Astrocyte (in vitro differentiated cells and primary cell): ENCODE measurements at regions not wholly inside any gene's neighbourhood (a gene's known extent, or its start where the extent isn't known, plus 50 kb on each side); places are given as distances from the start of the nearest gene placed in this dataset.

Source experiments
- DNase-seq: peaks from one replicate; pipeline ENCODE4 v3.0.0-alpha.2; 2010; ENCODE audit warnings: low read depth
- FAIRE-seq: peaks from 2 replicates; lab custom pipeline; 2011; peaks lifted over from hg19 to GRCh38; lab: Jason Lieb, UNC
- H2AFZ ChIP-seq: 2 replicates; pipeline ENCODE4 v1.6.0; 2012; ENCODE audit warnings: low read depth, low read length, inconsistent platforms
- H3K27ac ChIP-seq: 2 replicates; pipeline ENCODE4 v1.5.1; 2011; ENCODE audit warnings: low read depth, low read length, inconsistent platforms
- H3K27me3 ChIP-seq: 2 replicates; pipeline ENCODE4 v1.6.0; 2011; ENCODE audit warnings: low read length, inconsistent platforms; ENCODE audit not compliant: insufficient read depth
- H3K36me3 ChIP-seq: 2 replicates; pipeline ENCODE4 v1.5.1; 2011; ENCODE audit warnings: low read length, inconsistent platforms; ENCODE audit not compliant: insufficient read depth
- H3K4me1 ChIP-seq: 2 replicates; pipeline ENCODE4 v1.5.1; 2011; ENCODE audit warnings: low read length, inconsistent platforms; ENCODE audit not compliant: insufficient read depth
- H3K4me2 ChIP-seq: 2 replicates; pipeline ENCODE4 v1.6.0; 2012; ENCODE audit warnings: low read length, inconsistent platforms
- H3K4me3 ChIP-seq: 2 replicates; pipeline ENCODE4 v1.5.1; 2011; ENCODE audit warnings: low read depth, mild to moderate bottlenecking, low read length, inconsistent platforms; ENCODE audit not compliant: insufficient read depth
- H3K79me2 ChIP-seq: 2 replicates; pipeline ENCODE4 v1.6.0; 2012; ENCODE audit warnings: mild to moderate bottlenecking, low read length, inconsistent platforms; ENCODE audit not compliant: insufficient read depth
- H3K9ac ChIP-seq: 2 replicates; pipeline ENCODE4 v1.6.0; 2012; ENCODE audit warnings: mild to moderate bottlenecking, low read length, inconsistent platforms
- H3K9me3 ChIP-seq: 2 replicates; pipeline ENCODE4 v1.5.1; 2012; ENCODE audit warnings: low read depth, mild to moderate bottlenecking, low read length, inconsistent platforms; ENCODE audit not compliant: insufficient read depth
- H4K20me1 ChIP-seq: 2 replicates; pipeline ENCODE4 v1.6.0; 2012; ENCODE audit warnings: low read length, inconsistent platforms; ENCODE audit not compliant: insufficient read depth
- H3K27ac Mint-ChIP-seq: one replicate; pipeline ENCODE4 v1.8.0; 2021; ENCODE audit warnings: mild to moderate bottlenecking, mixed read lengths; ENCODE audit not compliant: unreplicated experiment
- H3K27me3 Mint-ChIP-seq: one replicate; pipeline ENCODE4 v1.8.0; 2021; ENCODE audit warnings: low read depth, mixed read lengths; ENCODE audit not compliant: unreplicated experiment
- H3K36me3 Mint-ChIP-seq: one replicate; pipeline ENCODE4 v1.8.0; 2021; ENCODE audit warnings: low read depth, mixed read lengths; ENCODE audit not compliant: unreplicated experiment
- H3K4me1 Mint-ChIP-seq: one replicate; pipeline ENCODE4 v1.8.0; 2021; ENCODE audit warnings: low read depth, mixed read lengths; ENCODE audit not compliant: unreplicated experiment
- H3K4me3 Mint-ChIP-seq: one replicate; pipeline ENCODE4 v1.8.0; 2021; ENCODE audit warnings: mild to moderate bottlenecking, moderate library complexity, mixed read lengths; ENCODE audit not compliant: unreplicated experiment
- H3K9me3 Mint-ChIP-seq: one replicate; pipeline ENCODE4 v1.8.0; 2021; ENCODE audit warnings: mild to moderate bottlenecking, mixed read lengths; ENCODE audit not compliant: unreplicated experiment
- EZH2 ChIP-seq: IDR thresholded peaks from 2 replicates; pipeline ENCODE4 v1.6.1; 2012; ENCODE audit warnings: mild to moderate bottlenecking, low read length, inconsistent platforms; ENCODE audit not compliant: insufficient read depth
- TF ChIP-seq, protein P1 (sequence below): IDR thresholded peaks from 2 replicates; pipeline ENCODE4 v1.5.1; 2011; ENCODE audit warnings: low read depth, mild to moderate bottlenecking, inconsistent platforms, low read length, moderate library complexity; ENCODE audit not compliant: insufficient read depth

DNA sequence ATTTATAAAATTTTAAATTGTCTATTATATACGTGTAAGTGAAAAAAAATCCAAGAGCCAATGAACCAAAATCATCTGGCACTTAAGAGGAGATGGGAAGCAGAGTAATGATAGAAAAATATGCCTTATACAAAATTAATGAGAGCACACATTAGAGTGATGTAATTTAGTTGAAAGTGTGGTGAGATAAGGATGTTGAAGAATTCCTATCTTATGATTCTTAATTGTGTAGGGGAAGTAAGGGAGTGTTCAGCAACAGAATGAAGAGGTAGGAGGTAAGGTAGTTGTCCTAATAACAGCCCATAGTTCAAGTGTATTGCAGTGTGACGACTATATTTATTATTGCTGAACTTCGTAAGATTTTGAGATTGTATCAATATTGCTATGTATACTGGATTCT lies 843.4 kb upstream of the FLRT2 start:
- Histone ChIP-seq H3K9ac (no peak overlapping the region), H3K4me2 (no peak overlapping the region), H4K20me1 (no peaks in the 10 kb centered on the region), H3K27me3 (no peaks in the 10 kb centered on the region), H3K79me2 (no peaks in the 10 kb centered on the region), H3K4me1 (no peaks in the 10 kb centered on the region), H3K27ac (no peak overlapping the region), H3K9me3 (no peaks in the 10 kb centered on the region), H3K36me3 (no peaks in the 10 kb centered on the region), H2AFZ (no peak overlapping the region), H3K4me3 (no peak overlapping the region)
- H3K36me3 Mint-ChIP-seq, result no peaks in the 10 kb centered on the region
- peaks cover 4% of the 10 kb centered on the region for H3K4me1 Mint-ChIP-seq
- H3K27ac Mint-ChIP-seq, result no peak overlapping the region
- no peak overlapping the region for H3K4me3 Mint-ChIP-seq
- FAIRE-seq (no peak), DNase-seq (no peak)
- TF ChIP-seq, protein P1, sequence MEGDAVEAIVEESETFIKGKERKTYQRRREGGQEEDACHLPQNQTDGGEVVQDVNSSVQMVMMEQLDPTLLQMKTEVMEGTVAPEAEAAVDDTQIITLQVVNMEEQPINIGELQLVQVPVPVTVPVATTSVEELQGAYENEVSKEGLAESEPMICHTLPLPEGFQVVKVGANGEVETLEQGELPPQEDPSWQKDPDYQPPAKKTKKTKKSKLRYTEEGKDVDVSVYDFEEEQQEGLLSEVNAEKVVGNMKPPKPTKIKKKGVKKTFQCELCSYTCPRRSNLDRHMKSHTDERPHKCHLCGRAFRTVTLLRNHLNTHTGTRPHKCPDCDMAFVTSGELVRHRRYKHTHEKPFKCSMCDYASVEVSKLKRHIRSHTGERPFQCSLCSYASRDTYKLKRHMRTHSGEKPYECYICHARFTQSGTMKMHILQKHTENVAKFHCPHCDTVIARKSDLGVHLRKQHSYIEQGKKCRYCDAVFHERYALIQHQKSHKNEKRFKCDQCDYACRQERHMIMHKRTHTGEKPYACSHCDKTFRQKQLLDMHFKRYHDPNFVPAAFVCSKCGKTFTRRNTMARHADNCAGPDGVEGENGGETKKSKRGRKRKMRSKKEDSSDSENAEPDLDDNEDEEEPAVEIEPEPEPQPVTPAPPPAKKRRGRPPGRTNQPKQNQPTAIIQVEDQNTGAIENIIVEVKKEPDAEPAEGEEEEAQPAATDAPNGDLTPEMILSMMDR, result no peak
- no peak for TF ChIP-seq EZH2
- no peaks in the 10 kb centered on the region for H3K9me3 Mint-ChIP-seq
- peaks cover 2% of the 10 kb centered on the region for H3K27me3 Mint-ChIP-seq

DNA sequence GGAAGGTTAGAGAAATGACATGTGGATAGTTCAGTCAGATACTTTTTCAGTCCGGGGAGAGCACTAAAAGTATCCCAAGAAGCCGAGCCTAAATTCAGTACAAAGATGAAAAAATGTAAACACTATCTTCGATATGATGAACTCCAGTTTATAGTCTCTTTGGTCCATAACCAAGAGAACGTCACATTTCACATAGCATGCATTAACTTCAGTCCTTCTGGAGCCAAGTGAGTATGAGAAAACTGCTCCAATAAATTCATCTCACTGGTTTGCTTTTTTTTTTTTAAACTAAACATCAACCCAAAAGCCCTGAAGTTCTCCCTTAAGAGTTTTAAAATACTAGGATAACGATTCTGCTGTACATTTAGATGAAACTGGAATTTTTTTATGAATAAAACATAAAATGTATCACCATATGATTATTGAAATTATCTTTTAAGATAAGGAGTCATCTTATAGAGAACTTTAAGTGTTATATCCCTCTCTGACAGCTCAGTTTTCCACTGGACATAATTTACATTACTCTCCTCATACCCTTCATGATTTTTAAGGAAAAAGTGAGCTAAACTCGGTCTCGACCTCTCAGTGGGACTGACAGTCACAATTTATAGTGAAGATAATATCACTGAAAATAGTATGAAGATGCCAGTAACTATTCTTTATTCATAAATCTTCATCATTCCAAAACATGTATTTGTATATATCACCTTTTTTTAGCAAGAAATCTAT lies 841.5 kb upstream of the FLRT2 start:
- FAIRE-seq (no peak), DNase-seq (no peak)
- no peak for TF ChIP-seq EZH2
- TF ChIP-seq, protein P1, result no peak
- no peaks in the 10 kb centered on the region for H3K36me3 ChIP-seq
- H3K4me1 ChIP-seq, result no peaks in the 10 kb centered on the region
- H3K27me3 ChIP-seq, result no peaks in the 10 kb centered on the region
- no peak overlapping the region for H3K27ac Mint-ChIP-seq
- no peak overlapping the region for H3K9ac ChIP-seq
- peaks cover 4% of the 10 kb centered on the region for H3K4me1 Mint-ChIP-seq
- H3K27ac ChIP-seq, result no peak overlapping the region
- H3K79me2 ChIP-seq, result no peaks in the 10 kb centered on the region
- H3K36me3 Mint-ChIP-seq, result no peaks in the 10 kb centered on the region
- no peaks in the 10 kb centered on the region for H3K9me3 ChIP-seq
- H3K27me3 Mint-ChIP-seq, result peaks cover 2% of the 10 kb centered on the region
- H4K20me1 ChIP-seq, result no peaks in the 10 kb centered on the region
- no peak overlapping the region for H3K4me2 ChIP-seq
- H3K4me3 Mint-ChIP-seq, result no peak overlapping the region
- no peak overlapping the region for H3K4me3 ChIP-seq
- H2AFZ ChIP-seq, result no peak overlapping the region
- H3K9me3 Mint-ChIP-seq, result no peaks in the 10 kb centered on the region

DNA sequence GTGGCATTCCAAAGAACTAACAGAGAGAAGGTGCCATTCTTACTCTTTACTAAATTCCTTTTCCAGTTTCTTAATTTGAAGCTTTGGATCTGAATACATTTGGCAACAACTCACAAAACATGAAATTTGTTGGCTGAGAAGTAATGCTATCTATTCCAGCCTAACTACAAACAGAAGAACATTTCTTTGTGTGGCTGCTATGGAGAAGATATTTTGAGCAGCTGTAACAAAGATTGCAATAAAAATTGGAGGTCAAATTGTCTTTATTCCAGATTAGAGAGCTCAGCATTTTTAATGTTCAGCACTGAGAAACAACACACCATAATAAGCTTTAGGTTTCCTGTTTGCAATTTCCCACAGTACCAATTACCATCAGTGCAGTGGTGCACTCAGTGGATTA lies 835.8 kb upstream of the FLRT2 start:
- Mint-ChIP-seq H3K36me3 (no peaks in the 10 kb centered on the region), H3K27ac (no peak overlapping the region), H3K27me3 (no peaks in the 10 kb centered on the region), H3K9me3 (no peaks in the 10 kb centered on the region), H3K4me3 (no peak overlapping the region), H3K4me1 (no peaks in the 10 kb centered on the region)
- Histone ChIP-seq H2AFZ (no peak overlapping the region), H3K79me2 (no peaks in the 10 kb centered on the region), H3K27ac (no peak overlapping the region), H3K4me3 (no peak overlapping the region), H3K27me3 (no peaks in the 10 kb centered on the region), H3K9ac (no peak overlapping the region), H4K20me1 (no peaks in the 10 kb centered on the region), H3K9me3 (no peaks in the 10 kb centered on the region), H3K4me2 (no peak overlapping the region), H3K36me3 (no peaks in the 10 kb centered on the region), H3K4me1 (no peaks in the 10 kb centered on the region)
- DNase-seq, result no peak
- TF ChIP-seq, protein P1, result no peak
- TF ChIP-seq EZH2, result no peak
- no peak for FAIRE-seq
